ENCODE measurements at regions not wholly inside any gene's neighbourhood (a gene's known extent, or its start where the extent isn't known, plus 50 kb on each side); places are given as distances from the start of the nearest gene placed in this dataset.
A peak's percentile ranks its signal among the peaks of the same experiment; 100 is the strongest.

- no peak overlapping the region for H3K27ac Mint-ChIP-seq
- H3K36me3 Mint-ChIP-seq (ENCODE audit: low read depth), result no peaks in the 10 kb centered on the region
- H3K4me3 Mint-ChIP-seq, result no peak overlapping the region
- H3K27me3 Mint-ChIP-seq (ENCODE audit: low read depth), result no peaks in the 10 kb centered on the region
- H3K9me3 Mint-ChIP-seq, result peaks cover 2% of the 10 kb centered on the region
- TF ChIP-seq CTCF (IDR thresholded peaks at IDR 0.05; ENCODE audit: unreplicated experiment in 3 of 3), result no peak
- H3K4me1 Mint-ChIP-seq, result peaks cover 33% of the 10 kb centered on the region
Measured at GRCh38 chr12:124177276-124177950, 117.5 kb upstream of the RFLNA start.

- Mint-ChIP-seq H3K27ac (no peak overlapping the region), H3K4me1 (peaks cover 34% of the 10 kb centered on the region), H3K36me3 (ENCODE audit: low read depth) (no peaks in the 10 kb centered on the region), H3K27me3 (ENCODE audit: low read depth) (no peaks in the 10 kb centered on the region), H3K9me3 (peaks cover 2% of the 10 kb centered on the region), H3K4me3 (no peak overlapping the region)
- TF ChIP-seq CTCF (IDR thresholded peaks at IDR 0.05; ENCODE audit: unreplicated experiment in 3 of 3), result no peak
Measured at GRCh38 chr12:124177951-124178316, 117.0 kb upstream of the RFLNA start.

- no peak overlapping the region for H3K4me3 Mint-ChIP-seq
- H3K27me3 Mint-ChIP-seq (ENCODE audit: low read depth), result no peaks in the 10 kb centered on the region
- peak overlapping the region in 1 of 3 experiments; percentile 19 for H3K27ac Mint-ChIP-seq
- peaks cover 27% of the 10 kb centered on the region for H3K4me1 Mint-ChIP-seq
- no peaks in the 10 kb centered on the region for H3K36me3 Mint-ChIP-seq (ENCODE audit: low read depth)
- peaks cover 2% of the 10 kb centered on the region for H3K9me3 Mint-ChIP-seq
- TF ChIP-seq CTCF (IDR thresholded peaks at IDR 0.05; ENCODE audit: unreplicated experiment in 3 of 3), result no peak
Measured at GRCh38 chr12:124179936-124180607, 114.8 kb upstream of the RFLNA start.

GRCh38 chr12:124183172-124183571 is 111.7 kb upstream of the RFLNA start:
- no peaks in the 10 kb centered on the region for H3K36me3 Mint-ChIP-seq (ENCODE audit: low read depth)
- H3K27ac Mint-ChIP-seq, result peak overlapping the region in 2 of 3 experiments; percentile 20 to 71
- H3K27me3 Mint-ChIP-seq (ENCODE audit: low read depth), result no peaks in the 10 kb centered on the region
- H3K4me3 Mint-ChIP-seq, result no peak overlapping the region
- H3K4me1 Mint-ChIP-seq, result peaks cover 30% of the 10 kb centered on the region
- TF ChIP-seq CTCF (IDR thresholded peaks at IDR 0.05; ENCODE audit: unreplicated experiment in 3 of 3), result no peak
- peaks cover 2% of the 10 kb centered on the region for H3K9me3 Mint-ChIP-seq

- TF ChIP-seq CTCF (IDR thresholded peaks at IDR 0.05; ENCODE audit: unreplicated experiment in 3 of 3), result no peak
- Mint-ChIP-seq H3K27me3 (ENCODE audit: low read depth) (no peaks in the 10 kb centered on the region), H3K27ac (peak overlapping the region; percentile 27 to 52 (median 31)), H3K36me3 (ENCODE audit: low read depth) (no peaks in the 10 kb centered on the region), H3K9me3 (no peaks in the 10 kb centered on the region), H3K4me1 (peaks cover 43% of the 10 kb centered on the region), H3K4me3 (peak overlapping the region in 1 of 3 experiments; percentile 13)
Measured at GRCh38 chr12:124184456-124184855, 110.4 kb upstream of the RFLNA start.
